ENCODE measurements at regions not wholly inside any gene's neighbourhood (a gene's known extent, or its start where the extent isn't known, plus 50 kb on each side); places are given as distances from the start of the nearest gene placed in this dataset.

DNA sequence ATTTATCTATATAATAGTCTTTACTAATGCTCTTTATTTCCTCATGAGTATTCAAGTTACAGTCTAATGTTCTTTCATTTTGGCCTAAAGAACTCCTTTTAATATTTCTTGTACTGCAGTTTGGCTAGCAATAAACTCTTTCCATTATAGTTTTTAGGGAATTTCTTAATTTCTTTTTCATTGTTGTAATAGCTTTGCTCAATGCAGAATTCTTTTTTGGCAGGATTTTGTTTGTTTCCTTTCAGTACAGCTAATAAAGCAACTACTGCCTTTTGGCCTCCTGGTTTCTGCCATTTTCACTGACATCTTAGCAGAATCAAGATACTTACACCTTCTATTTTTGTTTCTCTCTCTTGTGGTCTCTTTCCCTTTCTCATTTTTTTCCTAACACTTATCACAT, 390.4 kb upstream of the RGPD4 start:
- Histone ChIP-seq H3K56ac (ENCODE audit: insufficient read length, low read depth, low read length) (no peak overlapping the region), H3K9ac (ENCODE audit: extremely low read depth, insufficient read length, low read length) (no peak overlapping the region), H3K14ac (ENCODE audit: insufficient read depth, low read length) (no peak overlapping the region), H2AFZ (ENCODE audit: low read length) (no peak overlapping the region), H3K27ac (ENCODE audit: insufficient read length, low read depth, low read length) (no peak overlapping the region), H3K4ac (ENCODE audit: low read depth, low read length) (no peak overlapping the region), H2BK15ac (ENCODE audit: low read depth, low read length) (no peak overlapping the region), H3K27me3 (ENCODE audit: insufficient read depth, low read length) (no peaks in the 10 kb centered on the region), H3K18ac (ENCODE audit: insufficient read length, low read depth, low read length) (no peak overlapping the region), H2BK12ac (ENCODE audit: insufficient read length, low read depth, low read length) (no peak overlapping the region), H2AK5ac (ENCODE audit: insufficient read length, low read length) (no peak overlapping the region), H4K5ac (ENCODE audit: insufficient read length, low read depth, low read length) (no peak overlapping the region), H3T11ph (ENCODE audit: low read length) (no peak overlapping the region), H4K8ac (replicated peaks; ENCODE audit: insufficient read length, low read depth, low read length) (no peak overlapping the region), H3K4me1 (ENCODE audit: insufficient read depth, low read length) (no peaks in the 10 kb centered on the region), H2BK120ac (ENCODE audit: low read depth, low read length, poor library complexity, severe bottlenecking) (no peak overlapping the region), H3K79me2 (ENCODE audit: insufficient read depth, low read length) (no peaks in the 10 kb centered on the region), H3K4me2 (ENCODE audit: insufficient read depth, insufficient read length, low read length) (no peak overlapping the region), H3K23ac (ENCODE audit: insufficient read length, low read depth, low read length) (no peak overlapping the region), H4K91ac (ENCODE audit: insufficient read length, low read depth, low read length) (no peak overlapping the region), H3K79me1 (ENCODE audit: insufficient read depth, low read depth, low read length, poor library complexity, severe bottlenecking) (no peaks in the 10 kb centered on the region), H3K23me2 (ENCODE audit: insufficient read length, low read depth, low read length, poor library complexity, severe bottlenecking) (no peaks in the 10 kb centered on the region), H4K20me1 (ENCODE audit: control insufficient read depth, insufficient read depth, insufficient read length) (no peaks in the 10 kb centered on the region), H2BK5ac (ENCODE audit: insufficient read length, low read length) (no peak overlapping the region), H2BK20ac (ENCODE audit: low read depth, low read length, poor library complexity, severe bottlenecking) (no peak overlapping the region), H3K9me3 (ENCODE audit: control insufficient read depth, low read depth, low read length) (no peaks in the 10 kb centered on the region)
- H3K4me1 Mint-ChIP-seq, result no peaks in the 10 kb centered on the region
- TF ChIP-seq, protein P1, sequence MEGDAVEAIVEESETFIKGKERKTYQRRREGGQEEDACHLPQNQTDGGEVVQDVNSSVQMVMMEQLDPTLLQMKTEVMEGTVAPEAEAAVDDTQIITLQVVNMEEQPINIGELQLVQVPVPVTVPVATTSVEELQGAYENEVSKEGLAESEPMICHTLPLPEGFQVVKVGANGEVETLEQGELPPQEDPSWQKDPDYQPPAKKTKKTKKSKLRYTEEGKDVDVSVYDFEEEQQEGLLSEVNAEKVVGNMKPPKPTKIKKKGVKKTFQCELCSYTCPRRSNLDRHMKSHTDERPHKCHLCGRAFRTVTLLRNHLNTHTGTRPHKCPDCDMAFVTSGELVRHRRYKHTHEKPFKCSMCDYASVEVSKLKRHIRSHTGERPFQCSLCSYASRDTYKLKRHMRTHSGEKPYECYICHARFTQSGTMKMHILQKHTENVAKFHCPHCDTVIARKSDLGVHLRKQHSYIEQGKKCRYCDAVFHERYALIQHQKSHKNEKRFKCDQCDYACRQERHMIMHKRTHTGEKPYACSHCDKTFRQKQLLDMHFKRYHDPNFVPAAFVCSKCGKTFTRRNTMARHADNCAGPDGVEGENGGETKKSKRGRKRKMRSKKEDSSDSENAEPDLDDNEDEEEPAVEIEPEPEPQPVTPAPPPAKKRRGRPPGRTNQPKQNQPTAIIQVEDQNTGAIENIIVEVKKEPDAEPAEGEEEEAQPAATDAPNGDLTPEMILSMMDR (conservative IDR thresholded peaks at IDR 0.05), result no peak
- H3K27ac Mint-ChIP-seq, result no peak overlapping the region
- H3K36me3 Mint-ChIP-seq (ENCODE audit: insufficient read depth in 1 of 3, low read depth in 3 of 3), result no peaks in the 10 kb centered on the region
- no peaks in the 10 kb centered on the region for H3K27me3 Mint-ChIP-seq (ENCODE audit: low read depth)
- H3K9me3 Mint-ChIP-seq, result no peaks in the 10 kb centered on the region; a peak in 1 of 5 replicates
- no peak overlapping the region for H3K4me3 Mint-ChIP-seq
- DNase-seq, result no peak

All from H9 (cell line).